ENCODE measurements at regions not wholly inside any gene's neighbourhood (a gene's known extent, or its start where the extent isn't known, plus 50 kb on each side); places are given as distances from the start of the nearest gene placed in this dataset.
"Not testable (repeated sequence)": the region's sequence is repeated elsewhere in the genome, so short reads cannot be mapped to it uniquely, and the experiment has no call there.

DNA sequence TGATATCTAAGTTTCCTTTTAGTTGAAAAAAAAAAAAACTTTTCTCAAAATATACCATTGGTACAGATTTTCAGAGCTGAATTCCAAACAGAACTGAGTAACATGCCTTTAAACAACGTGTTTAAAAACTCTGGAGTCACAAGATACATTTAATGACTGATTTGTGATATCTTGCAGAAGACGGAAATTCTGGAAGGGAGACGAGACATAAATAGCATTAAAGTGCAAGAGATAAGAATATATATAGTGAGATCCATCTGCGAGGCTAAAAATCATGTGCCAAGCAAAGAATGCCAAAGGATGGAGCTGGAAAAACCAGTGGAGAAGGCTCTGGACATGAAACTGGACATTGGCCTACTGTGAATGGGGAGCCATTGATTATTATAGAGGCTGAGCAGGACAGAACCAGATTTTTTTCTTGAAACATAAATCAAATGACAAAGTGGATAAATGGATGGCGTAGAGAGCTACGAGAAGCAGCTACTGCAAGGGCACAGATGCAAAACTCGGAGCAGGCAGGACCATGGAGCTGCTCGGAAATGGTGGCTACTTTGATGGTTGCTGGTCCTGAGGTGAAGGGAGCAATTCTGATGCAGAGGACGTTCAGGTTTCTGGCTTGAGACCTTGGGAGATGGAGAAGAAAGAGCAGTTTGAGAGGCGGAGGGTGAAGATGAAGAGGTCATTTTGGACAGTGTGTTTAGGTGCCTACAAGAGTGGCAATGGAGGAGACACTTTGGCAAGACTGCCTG is 88.8 kb downstream of the CPN2 start:
- in situ Hi-C loops (cut with HindIII; ENCODE audit: low sequenced_read_pairs): no loop called here
- DNase-seq (ENCODE audit: low spot score): no peak

DNA sequence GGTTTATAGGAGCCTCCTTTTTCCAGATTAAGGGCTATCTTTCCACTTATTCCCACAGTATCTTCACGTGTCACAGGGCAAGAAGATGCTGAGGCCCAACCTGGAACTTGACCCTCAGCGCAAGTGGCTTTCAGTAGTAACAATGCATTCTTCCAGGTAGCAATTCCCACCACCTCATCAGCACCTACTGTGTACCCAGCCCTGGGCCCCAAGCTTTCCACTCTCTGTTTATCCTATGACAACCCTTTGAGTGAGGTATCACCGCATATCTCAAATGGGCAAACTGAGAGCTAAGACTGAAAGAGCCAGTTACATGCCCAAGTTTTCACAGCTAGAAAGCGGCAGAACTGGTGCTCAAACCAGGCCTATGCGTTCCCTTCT is 88.2 kb downstream of the CPN2 start:
- DNase-seq (ENCODE audit: low spot score): no peak
- in situ Hi-C loops (cut with HindIII; ENCODE audit: low sequenced_read_pairs): no loop called here

DNA sequence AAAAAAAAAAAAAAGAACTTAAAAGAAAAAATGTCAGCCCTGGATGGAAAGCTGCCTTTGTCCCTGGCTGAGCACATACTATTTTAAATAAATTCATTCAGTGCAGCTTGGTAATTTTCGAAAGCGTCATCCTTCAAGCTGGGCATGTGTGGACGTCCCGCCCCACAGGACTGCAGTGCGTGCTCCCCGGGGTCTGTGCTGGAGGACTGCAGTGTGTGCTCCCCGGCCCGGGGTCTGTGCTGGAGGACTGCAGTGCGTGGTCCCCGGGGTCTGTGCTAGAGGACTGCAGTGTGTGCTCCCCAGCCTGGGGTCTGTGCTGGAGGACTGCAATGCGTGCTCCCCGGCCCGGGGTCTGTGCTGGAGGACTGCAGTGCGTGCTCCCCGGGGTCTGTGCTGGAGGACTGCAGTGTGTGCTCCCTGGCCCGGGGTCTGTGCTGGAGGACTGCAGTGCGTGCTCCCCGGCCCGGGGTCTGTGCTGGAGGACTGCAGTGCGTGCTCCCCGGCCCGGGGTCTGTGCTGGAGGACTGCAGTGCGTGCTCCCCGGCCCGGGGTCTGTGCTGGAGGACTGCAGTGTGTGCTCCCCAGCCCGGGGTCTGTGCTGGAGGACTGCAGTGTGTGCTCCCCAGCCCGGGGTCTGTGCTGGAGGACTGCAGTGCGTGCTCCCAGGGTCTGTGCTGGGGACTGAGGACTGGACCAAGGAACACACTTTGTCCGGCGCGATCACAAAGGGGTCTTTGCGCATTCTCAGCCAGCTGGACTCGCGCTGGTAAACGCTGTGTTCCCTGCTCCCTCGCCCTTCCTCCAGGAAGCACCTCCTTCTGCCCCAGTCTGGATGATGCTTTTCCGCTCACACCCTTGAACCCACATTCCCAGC is 86.3 kb downstream of the CPN2 start:
- not testable (repeated sequence) for DNase-seq (ENCODE audit: low spot score)

DNA sequence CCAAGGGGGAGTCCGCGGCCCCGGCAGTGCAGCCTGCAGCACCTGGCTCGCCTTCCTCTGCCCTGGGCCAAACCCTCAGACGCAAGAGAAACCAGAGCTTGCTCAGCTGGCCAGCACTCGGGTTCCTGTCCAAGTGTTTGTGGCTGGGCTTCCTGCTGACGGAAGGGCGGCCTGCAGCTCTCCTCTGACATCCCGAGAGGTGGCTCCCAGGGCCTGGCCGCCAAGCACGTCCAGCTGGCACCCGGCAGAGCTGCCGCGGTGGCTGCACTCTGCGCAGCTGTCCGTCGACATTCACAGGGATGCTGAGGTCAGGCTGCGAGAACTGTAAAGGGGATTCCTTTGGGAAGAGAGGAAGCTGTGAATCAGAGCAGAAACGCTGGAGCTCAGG is 85.6 kb downstream of the CPN2 start:
- in situ Hi-C loops (cut with HindIII; ENCODE audit: low sequenced_read_pairs): no loop called here
- DNase-seq (ENCODE audit: low spot score): peak; percentile 3

More for the DNA sequence above, 86.3 kb downstream of the CPN2 start:
- in situ Hi-C loops (cut with HindIII; ENCODE audit: low sequenced_read_pairs): not testable (repeated sequence)

DNA sequence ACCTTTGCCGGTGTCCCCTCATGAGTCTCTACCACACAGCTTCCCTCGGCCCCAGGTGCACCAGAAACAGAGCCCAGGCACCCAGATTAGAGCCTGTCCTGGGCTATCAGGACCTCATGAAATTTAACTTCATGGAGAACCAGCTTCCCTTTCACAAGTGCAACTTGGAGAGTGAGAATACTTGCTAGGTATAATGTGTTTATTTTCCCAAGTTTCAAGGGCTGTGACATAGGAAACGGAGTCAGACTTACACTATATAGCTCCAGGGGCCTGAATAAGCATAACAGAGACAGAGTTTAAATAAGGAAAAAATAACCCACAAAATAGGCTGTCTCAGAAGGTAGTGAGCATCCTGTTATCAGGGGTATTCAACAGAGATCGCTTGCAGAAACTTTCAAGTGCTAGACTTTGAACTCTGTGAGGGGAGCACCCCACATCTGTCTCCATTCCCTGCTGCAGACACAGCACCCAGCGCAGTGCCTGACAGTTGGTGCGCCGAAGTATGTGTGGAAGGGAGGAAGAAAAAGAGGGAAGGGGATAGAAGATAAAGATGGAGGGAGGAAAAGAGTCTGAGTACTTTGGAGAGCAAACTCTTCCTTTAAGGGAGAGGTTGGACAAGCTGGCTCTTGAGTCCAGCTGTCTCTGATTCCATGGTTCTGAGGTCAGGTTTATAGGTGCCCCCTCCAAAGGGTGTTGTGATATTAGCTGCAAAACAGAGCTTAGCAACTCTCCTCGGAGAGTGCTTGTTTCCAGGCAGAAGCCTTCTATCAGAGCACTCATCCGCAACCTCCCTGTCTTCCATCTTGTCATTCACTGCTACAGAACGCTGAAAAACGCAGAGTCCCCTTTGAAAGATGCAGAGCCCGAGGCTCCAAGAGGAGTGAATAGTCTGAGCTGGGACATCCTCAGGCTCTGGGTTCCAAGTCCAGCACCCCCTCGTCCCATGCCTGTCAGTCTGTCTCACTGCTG is 84.8 kb downstream of the CPN2 start:
- in situ Hi-C loops (cut with HindIII; ENCODE audit: low sequenced_read_pairs): no loop called here
- no peak for DNase-seq (ENCODE audit: low spot score)

DNA sequence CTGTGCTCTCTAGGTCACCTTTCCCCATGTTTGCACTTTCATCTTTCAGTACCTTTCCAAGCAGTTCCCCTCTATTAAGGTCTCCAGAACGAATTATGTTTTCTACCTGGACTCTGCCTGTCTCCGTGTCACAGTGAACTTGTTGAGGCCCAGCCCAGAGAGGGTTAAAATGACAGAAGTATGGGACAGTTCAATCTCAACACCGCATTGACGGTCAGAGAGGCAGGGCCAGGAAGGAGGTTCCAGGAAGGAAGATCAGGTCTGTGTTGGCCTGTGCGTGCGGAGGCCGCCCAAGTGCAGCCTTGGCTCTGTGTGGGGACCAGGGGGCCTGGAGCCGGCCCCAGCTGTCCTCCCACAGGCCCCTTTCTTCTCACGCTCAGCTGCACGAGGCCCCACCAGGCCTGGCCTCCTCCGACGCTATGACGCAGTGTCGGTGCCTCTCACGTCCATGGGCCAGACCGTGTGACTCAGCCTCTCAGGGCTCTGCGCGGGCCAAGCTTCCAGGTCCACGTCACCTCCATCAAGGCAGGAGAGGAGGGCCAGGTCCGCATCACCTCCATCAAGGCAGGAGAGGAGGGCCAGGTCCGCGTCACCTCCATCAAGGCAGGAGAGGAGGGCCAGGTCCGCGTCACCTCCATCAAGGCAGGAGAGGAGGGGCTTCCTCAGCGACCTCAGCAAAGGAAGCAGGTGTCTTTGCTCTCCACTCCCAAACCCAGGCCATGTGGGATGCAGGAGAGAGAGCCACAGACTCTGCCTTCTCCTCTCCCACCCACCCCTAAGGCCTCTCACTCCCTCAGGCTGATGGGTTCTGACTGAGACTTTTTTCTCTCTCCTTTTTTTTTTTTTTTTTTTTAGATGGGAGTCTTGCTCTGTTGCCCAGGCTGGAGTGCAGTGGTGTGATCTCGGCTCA is 83.1 kb downstream of the CPN2 start:
- in situ Hi-C loops (cut with HindIII; ENCODE audit: low sequenced_read_pairs): no loop called here
- DNase-seq (ENCODE audit: low spot score): no peak

DNA sequence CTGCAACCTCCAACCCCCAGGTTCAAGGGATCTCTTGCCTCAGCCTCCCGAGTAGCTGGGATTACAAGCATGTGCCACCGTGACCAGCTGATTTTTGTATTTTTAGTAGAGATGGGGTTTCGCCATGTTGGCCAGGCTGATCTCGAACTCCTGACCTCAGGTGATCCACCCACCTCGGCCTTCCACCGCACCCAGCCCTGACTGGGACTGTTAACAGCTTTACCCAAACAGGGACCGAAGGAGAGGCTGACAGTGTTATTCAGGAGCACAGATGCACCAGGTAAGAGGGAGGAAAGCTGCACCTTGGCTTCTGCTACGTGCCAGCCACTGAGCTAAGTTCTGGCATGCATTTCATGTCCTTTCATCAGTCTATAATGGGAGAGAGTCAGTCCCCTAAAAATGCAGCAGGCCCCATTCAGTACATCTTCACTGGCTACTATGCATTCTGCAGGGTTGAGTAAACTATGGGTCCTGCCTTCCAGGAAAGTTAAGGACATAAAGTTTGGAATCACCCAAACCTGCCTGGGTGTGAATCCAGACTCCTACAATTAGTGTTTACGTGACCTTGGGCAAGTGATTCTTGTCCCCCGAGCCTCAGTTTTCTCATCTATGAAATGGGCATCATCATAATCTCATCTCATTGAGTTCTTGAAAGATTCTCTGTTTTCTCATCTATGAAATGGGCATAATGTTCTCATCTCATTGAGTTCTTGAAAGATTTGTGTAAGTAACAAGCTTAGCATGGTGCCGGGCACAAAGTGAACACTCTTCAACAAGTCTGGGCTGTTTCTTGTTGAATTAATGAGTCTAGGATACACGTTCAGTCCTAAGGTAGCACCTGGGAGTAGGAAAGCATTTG is 82.2 kb downstream of the CPN2 start:
- in situ Hi-C loops (cut with HindIII; ENCODE audit: low sequenced_read_pairs): no loop called here
- DNase-seq (ENCODE audit: low spot score): no peak

DNA sequence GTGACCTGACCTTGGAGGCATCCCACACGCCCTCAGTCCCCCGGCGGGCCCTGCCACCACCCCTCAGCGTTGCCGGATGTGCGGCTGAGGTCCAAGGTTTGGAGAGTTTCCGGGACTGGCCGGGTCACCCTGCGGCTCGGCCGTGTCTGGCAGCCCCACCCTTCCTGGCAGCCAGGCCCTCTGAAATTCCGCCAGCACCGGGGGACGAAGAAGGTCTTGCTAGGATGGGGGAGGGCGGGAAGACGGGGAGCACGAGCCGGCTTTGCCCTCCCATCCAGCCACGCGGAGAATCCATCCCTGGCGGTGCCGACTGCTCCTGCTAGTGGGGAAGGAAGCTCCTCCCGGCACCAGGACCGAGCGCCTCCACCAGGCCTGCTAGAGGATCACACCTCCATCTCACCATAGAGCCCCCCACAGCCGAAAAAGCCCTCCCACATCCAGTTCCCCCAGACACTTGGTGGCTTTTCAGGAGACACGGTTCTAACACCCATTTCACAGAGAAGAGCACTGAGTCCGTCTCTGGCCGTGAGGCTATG is 81.5 kb downstream of the CPN2 start:
- peak; percentile 17 for DNase-seq (ENCODE audit: low spot score)
- in situ Hi-C loops (cut with HindIII; ENCODE audit: low sequenced_read_pairs): no loop called here

DNA sequence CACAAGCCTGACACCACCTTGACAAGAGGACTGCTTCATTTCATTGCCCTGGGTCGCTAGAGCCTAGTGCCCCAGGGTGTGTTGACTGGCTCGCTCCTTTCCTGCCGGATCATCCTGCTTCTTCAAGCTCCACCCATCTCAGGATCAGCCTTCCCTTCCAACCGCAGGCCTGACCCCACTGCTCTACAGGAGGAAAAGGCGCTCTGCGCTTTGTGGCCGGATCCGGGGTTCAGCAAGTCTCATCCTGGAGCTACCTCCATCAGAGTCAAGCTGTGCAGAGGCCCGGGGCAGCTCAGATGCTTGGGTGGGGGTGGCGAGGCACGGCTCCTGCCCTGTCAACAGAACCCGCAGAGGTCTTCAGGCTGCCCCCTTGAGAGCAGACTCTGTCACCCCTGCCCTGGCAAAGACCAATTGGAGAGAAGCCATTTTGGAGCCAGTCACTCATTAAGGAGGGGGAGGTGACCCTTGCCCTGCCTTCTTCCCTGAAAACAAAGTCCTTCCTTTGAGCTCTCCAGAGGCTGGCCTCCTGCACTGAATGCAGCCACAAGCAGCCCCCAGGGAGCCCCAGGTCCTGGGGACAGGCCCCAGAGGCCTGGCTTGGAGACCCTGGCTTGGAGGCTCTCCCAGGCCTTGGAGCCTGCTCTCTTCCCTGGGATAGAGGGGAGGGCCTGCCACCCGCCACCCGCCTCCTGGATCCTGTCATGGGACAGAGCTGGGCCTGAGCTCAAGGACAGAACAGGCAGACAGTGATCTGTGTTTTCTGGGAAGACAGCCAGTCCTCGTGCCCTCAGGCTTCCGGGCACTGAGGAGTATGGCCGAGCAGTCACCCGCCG is 80.3 kb downstream of the CPN2 start:
- in situ Hi-C loops (cut with HindIII; ENCODE audit: low sequenced_read_pairs): no loop called here

DNA sequence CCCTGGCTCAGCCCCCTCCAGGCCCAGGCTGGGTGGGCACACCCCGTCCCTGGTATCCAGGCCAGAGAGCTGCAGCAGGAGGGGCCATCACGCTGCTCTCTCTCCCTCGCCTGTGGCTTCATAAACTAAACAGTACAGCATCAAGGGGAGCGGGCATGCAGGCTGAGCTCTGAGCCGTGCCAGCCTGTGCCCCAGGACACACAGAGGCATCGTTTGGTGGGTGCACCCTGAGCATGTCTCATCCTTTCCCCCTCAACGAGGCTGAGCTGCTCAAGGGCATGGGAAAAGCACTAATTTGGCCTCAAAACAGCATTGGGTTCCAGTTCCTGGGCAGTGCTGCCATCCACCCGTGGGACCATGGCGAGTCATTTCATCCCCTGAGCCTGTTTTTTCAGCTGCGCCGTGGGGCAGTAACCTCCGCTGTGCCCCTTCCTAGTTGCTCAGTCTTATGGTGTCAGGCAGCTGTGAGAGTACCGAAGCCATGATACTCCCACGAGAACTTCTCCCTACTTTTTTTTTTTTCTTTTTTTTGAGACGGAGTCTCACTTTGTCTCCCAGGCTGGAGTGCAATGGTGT is 79.6 kb downstream of the CPN2 start:
- DNase-seq (ENCODE audit: low spot score): no peak
- in situ Hi-C loops (cut with HindIII; ENCODE audit: low sequenced_read_pairs): no loop called here

More for the DNA sequence above, 80.3 kb downstream of the CPN2 start:
- peak; percentile 53 for DNase-seq (ENCODE audit: low spot score)

DNA sequence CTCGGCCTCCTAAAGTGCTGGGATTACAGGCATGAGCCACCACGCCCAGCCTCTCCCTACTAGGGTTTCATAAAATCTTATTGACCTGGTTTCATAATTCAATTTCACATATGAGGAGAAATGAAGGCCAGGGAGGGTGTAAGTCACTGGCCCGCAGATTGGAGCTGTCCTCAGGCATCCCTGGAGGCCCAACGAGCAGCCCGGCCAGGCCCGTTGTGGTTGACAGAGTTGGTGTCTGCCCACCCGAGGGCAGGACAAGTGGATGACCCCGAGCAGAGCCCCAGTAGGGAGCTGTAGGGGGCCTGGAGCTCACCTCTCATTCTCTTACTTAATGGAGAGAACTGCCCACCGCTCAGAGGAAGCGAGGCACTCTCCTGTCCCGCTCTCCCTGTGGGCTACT is 78.9 kb downstream of the CPN2 start:
- no peak for DNase-seq (ENCODE audit: low spot score)
- in situ Hi-C loops (cut with HindIII; ENCODE audit: low sequenced_read_pairs): no loop called here

DNA sequence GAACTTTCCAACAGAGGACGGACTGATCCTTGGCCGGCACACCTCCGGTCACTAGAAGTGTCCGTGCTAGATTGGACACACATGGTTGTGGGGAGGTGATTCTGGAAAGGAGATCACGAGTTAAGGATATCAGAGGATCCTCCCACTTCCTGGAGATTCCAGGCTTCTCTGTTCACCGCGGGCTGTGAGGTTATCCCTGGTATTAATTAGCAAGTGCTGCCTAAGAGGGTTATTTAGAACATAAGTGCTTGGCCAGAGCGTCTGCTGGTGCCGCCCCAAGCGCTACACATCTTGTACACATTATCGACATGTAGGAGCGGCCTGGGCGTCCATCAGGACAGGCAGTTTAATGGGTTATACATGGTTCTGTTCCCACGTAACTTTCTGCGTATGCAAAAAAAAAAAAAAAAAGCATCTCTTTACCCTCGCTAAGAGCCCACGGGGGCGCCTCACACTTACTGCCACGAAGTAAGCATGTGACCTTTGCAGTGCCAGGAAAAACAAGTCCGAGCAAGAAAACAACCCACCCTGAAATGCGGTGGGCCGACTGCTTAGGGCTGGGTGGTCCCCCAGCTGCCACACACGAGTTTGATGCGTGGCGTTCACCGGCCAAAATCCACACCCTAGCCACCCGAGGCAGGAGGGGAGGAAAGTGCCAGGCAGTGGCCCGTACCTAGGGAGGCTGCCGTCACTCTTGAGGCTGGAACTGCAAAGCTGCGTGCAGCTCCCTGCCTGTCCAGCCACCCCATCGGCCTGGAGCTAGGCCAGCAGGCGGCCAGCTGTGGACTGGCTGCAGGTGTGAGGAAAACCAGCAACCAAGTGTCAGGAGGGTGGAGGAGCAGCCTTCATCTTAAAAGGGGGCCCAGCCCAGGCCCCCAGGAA is 78.0 kb downstream of the CPN2 start:
- in situ Hi-C loops (cut with HindIII; ENCODE audit: low sequenced_read_pairs): no loop called here
- no peak for DNase-seq (ENCODE audit: low spot score)

DNA sequence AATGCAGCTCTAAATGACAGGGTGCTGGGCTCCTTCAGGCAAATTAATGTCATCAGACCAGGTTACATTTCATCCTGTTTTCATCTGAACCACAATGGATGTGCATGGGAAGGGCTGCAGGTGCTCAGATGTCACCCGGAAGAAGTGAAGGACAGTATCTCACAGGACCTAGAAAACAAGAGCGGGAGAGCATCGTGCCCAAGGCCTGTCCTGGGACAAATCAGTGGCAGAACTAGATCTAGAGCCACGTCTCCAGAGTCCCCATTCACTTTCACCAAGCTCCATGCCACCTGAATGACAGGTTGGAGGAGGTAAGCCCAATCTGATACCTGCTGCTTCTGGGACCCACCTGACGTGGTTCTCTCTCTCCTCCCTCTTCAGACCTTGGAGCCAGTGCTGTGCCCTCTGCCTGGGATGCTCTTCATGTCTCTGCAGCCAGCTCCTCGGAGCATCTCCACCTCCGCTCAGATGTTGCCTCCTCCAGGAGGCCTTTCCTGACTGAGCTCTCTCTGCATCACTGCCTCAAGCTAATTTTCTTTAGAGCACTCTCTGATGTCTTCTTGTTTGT is 77.3 kb downstream of the CPN2 start:
- in situ Hi-C loops (cut with HindIII; ENCODE audit: low sequenced_read_pairs): no loop called here
- no peak for DNase-seq (ENCODE audit: low spot score)

DNA sequence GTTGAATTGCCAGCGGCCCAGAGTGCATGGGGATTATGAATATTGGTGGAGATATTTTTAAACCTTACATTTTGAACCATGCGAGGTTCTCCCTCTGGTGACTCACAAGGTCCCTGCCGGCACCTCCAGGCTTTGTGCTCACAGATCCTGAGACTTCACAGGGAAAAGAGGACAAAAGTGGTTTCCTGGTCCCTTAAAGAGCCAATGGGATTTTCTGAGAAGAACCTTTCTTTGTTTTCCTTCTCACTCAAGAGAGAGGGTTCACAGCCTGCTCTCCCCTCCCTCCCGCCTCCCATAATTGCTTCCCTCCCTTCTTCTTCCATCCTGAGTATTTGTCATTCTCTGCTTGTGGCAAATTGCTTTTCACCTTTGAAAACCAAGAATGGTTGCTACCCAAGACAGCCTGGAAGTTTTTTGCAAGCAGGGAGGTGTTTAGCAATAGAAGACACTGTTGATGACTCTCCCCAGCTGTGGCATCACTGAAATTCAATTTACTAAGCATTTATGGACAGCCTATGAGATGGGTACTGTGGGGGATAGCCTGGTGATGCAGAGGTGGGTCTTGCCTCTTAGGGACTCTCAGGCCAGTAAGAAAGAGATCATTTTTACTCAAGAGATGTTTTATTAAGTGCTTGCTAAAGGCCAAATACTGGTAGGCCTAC is 76.6 kb downstream of the CPN2 start:
- in situ Hi-C loops (cut with HindIII; ENCODE audit: low sequenced_read_pairs): no loop called here
- no peak for DNase-seq (ENCODE audit: low spot score)

DNA sequence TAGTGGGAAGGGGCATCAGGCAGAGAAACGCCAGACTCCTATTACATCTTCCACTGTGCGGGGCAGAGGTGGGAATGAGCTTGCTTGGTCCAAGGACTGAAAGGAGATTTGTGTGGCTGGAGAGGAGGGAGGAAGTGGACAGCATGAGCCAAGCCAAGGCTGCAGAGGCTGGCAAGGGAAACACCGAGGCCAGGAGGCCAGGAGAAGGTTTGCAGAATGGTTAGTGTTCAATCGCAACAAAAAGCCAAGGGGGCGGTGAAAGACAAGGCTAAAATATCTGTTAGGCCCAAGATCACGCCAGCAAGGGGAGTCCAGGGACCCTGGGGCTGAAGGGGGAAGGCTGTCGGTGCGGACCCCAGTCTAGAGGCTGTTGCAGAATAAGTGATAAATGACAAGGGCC is 75.8 kb downstream of the CPN2 start:
- DNase-seq (ENCODE audit: low spot score): no peak

More for the DNA sequence above, 75.8 kb downstream of the CPN2 start:
- in situ Hi-C loops (cut with HindIII; ENCODE audit: low sequenced_read_pairs): no loop called here
